GM18867 (cell line): ENCODE measurements at regions not wholly inside any gene's neighbourhood (a gene's known extent, or its start where the extent isn't known, plus 50 kb on each side); places are given as distances from the start of the nearest gene placed in this dataset.
"Not testable (repeated sequence)": the region's sequence is repeated elsewhere in the genome, so short reads cannot be mapped to it uniquely, and the experiment has no call there.

ENCODE experiments used
- ATAC-seq: cut with Tn5 transposase; IDR thresholded peaks from one replicate; pipeline ENCODE4 v1.9.1; 2021; ENCODE audit warnings: mild to moderate bottlenecking, moderate library complexity; ENCODE audit not compliant: unreplicated experiment

- peak; percentile 65 for ATAC-seq
Observed at GRCh38 chr3:153889905-153890334, 231.3 kb upstream of the ARHGEF26 start.

GRCh38 chr3:153892126-153892525, 229.1 kb upstream of the ARHGEF26 start:
- ATAC-seq, result no peak

GRCh38 chr3:153894857-153895256, 226.3 kb upstream of the ARHGEF26 start:
- no peak for ATAC-seq

- no peak for ATAC-seq
Observed at GRCh38 chr3:153896197-153896596, 225.0 kb upstream of the ARHGEF26 start.

GRCh38 chr3:153897025-153897723, 224.0 kb upstream of the ARHGEF26 start:
- peak; percentile 69 for ATAC-seq

- peak; percentile 86 for ATAC-seq
Observed at GRCh38 chr3:153897842-153898241, 223.3 kb upstream of the ARHGEF26 start.

- no peak for ATAC-seq
Observed at GRCh38 chr3:153901152-153901551, 220.0 kb upstream of the ARHGEF26 start.

GRCh38 chr3:153901991-153902390, 219.2 kb upstream of the ARHGEF26 start:
- no peak for ATAC-seq

GRCh38 chr3:153903430-153903829, 217.8 kb upstream of the ARHGEF26 start:
- ATAC-seq, result peak; percentile 95

- ATAC-seq, result no peak
Observed at GRCh38 chr3:153906366-153906765, 214.8 kb upstream of the ARHGEF26 start.

GRCh38 chr3:153910387-153910786, 210.8 kb upstream of the ARHGEF26 start:
- no peak for ATAC-seq

GRCh38 chr3:153911116-153911515, 210.1 kb upstream of the ARHGEF26 start:
- no peak for ATAC-seq

- no peak for ATAC-seq
Observed at GRCh38 chr3:153919773-153920172, 201.4 kb upstream of the ARHGEF26 start.

GRCh38 chr3:153921826-153922225, 199.4 kb upstream of the ARHGEF26 start:
- ATAC-seq, result no peak

GRCh38 chr3:153925841-153926514, 195.2 kb upstream of the ARHGEF26 start:
- no peak for ATAC-seq

- peak; percentile 78 for ATAC-seq
Observed at GRCh38 chr3:153927107-153927506, 194.1 kb upstream of the ARHGEF26 start.

- no peak for ATAC-seq
Observed at GRCh38 chr3:153928851-153929250, 192.3 kb upstream of the ARHGEF26 start.

GRCh38 chr3:153933481-153933880, 187.7 kb upstream of the ARHGEF26 start:
- not testable (repeated sequence) for ATAC-seq

- no peak for ATAC-seq
Observed at GRCh38 chr3:153944084-153944483, 177.1 kb upstream of the ARHGEF26 start.

GRCh38 chr3:153951276-153951675, 169.9 kb upstream of the ARHGEF26 start:
- ATAC-seq, result no peak

- no peak for ATAC-seq
Observed at GRCh38 chr3:153952091-153952490, 169.1 kb upstream of the ARHGEF26 start.

GRCh38 chr3:153956613-153957012, 164.6 kb upstream of the ARHGEF26 start:
- no peak for ATAC-seq
